B cell (primary cell): ENCODE measurements at regions not wholly inside any gene's neighbourhood (a gene's known extent, or its start where the extent isn't known, plus 50 kb on each side); places are given as distances from the start of the nearest gene placed in this dataset.

Experiments
- ATAC-seq: fragments of 200-7000 bp; cut with Tn5 transposase; one replicate; pipeline ENCODE4 v1.10.0; 2021; ENCODE audit warnings: low read depth, mild to moderate bottlenecking, moderate number of reproducible peaks, moderate library complexity
- CTCF ChIA-PET: fragments of 350-600 bp; sonication (Branson Sonifier 250); formaldehyde crosslinking; loops from one replicate; lab custom pipeline; 2021; ENCODE audit warnings: antibody characterized with exemption, inconsistent platforms; lab: Charles Lee
- POLR2A ChIA-PET: fragments of 350-600 bp; sonication (Branson Sonifier 250); formaldehyde crosslinking; loops from one replicate; lab custom pipeline; 2021; ENCODE audit warnings: antibody characterized with exemption; lab: Charles Lee
- DNase-seq: peaks from one replicate; pipeline ENCODE4 v3.0.0; 2013
- H2AFZ ChIP-seq: 2 replicates; pipeline ENCODE4 v1.6.1; 2012; ENCODE audit warnings: mild to moderate bottlenecking, low read depth, low read length; ENCODE audit not compliant: insufficient read depth, poor library complexity, severe bottlenecking
- H3K27ac ChIP-seq, 2 donors: 1 replicate in 1 of 2; 2 replicates in 1 of 2; pipeline ENCODE4 v1.5.1; 2012 to 2013; ENCODE audit warnings: low read length in 2 of 2, mild to moderate bottlenecking in 2 of 2, moderate library complexity in 1 of 2
- H3K27me3 ChIP-seq, 4 experiments: fragments of 200-600 bp in 1 of 4; sonication (generic) in 1 of 4; replicated peaks in 1 of 4; 1 replicate in 2 of 4; 2 replicates in 2 of 4; pipeline versions ENCODE4 v1.6.1 to v1.7.0; 2013 to 2016; ENCODE audit warnings: low read length in 3 of 4, mild to moderate bottlenecking in 2 of 4, mixed read lengths in 1 of 4, moderate library complexity in 1 of 4; ENCODE audit not compliant: insufficient read depth in 4 of 4, control insufficient read depth in 3 of 4; ENCODE audit errors: control extremely low read depth in 1 of 4
- H3K36me3 ChIP-seq, 2 experiments: replicated peaks in 1 of 2; 1 replicate in 1 of 2; 2 replicates in 1 of 2; pipeline versions ENCODE4 v1.6.1 to v1.7.1; 2013; ENCODE audit warnings: low read length in 1 of 2; ENCODE audit not compliant: insufficient read depth in 2 of 2, control insufficient read depth in 1 of 2; ENCODE audit errors: control extremely low read depth in 1 of 2, extremely low read depth in 1 of 2
- H3K4me1 ChIP-seq, 2 donors: fragments of 200-600 bp in 1 of 2; sonication (generic) in 1 of 2; 1 replicate in 1 of 2; 2 replicates in 1 of 2; pipeline versions ENCODE4 v1.5.1 to v1.6.1; 2013 to 2017; ENCODE audit warnings: low read length in 2 of 2; ENCODE audit not compliant: control insufficient read depth in 2 of 2, insufficient read depth in 2 of 2
- H3K4me2 ChIP-seq: replicated peaks from 2 replicates; pipeline ENCODE3; 2012; ENCODE audit warnings: mild to moderate bottlenecking, low read depth, low read length; ENCODE audit not compliant: poor library complexity, severe bottlenecking
- H3K4me3 ChIP-seq, 5 experiments: fragments of 200-600 bp in 1 of 5; sonication (generic) in 1 of 5; 1 replicate in 3 of 5; 2 replicates in 2 of 5; pipeline versions ENCODE4 v1.5.1 to v1.7.0; 2011 to 2016; ENCODE audit warnings: low read length in 4 of 5, mild to moderate bottlenecking in 4 of 5, low read depth in 2 of 5, control low read depth in 1 of 5, moderate library complexity in 1 of 5; ENCODE audit not compliant: insufficient read depth in 1 of 5; ENCODE audit errors: control extremely low read depth in 1 of 5, extremely low read depth in 1 of 5
- H3K79me2 ChIP-seq: fragments of 200-600 bp; sonication (generic); one replicate; pipeline ENCODE4 v1.6.0; 2016; ENCODE audit warnings: low read length; ENCODE audit not compliant: control insufficient read depth, insufficient read depth
- H3K9ac ChIP-seq: fragments of 200-600 bp; sonication (generic); 2 replicates; pipeline ENCODE4 v1.6.1; 2017; ENCODE audit warnings: mild to moderate bottlenecking, low read length, moderate library complexity
- H3K9me3 ChIP-seq, 3 donors: one replicate each; pipeline versions ENCODE4 v1.6.1 to v1.7.1; 2013; ENCODE audit warnings: low read length in 2 of 3; ENCODE audit not compliant: control insufficient read depth in 2 of 3, insufficient read depth in 1 of 3; ENCODE audit errors: control extremely low read depth in 1 of 3
- H4K20me1 ChIP-seq: 2 replicates; pipeline ENCODE4 v1.6.0; 2012; ENCODE audit warnings: mild to moderate bottlenecking, low read length; ENCODE audit not compliant: insufficient read depth, control insufficient read depth, poor library complexity, severe bottlenecking
- H3K27ac Mint-ChIP-seq: one replicate; pipeline ENCODE4 v1.8.0; 2021; ENCODE audit warnings: mixed read lengths
- H3K27me3 Mint-ChIP-seq: one replicate; pipeline ENCODE4 v1.8.0; 2021; ENCODE audit warnings: mixed read lengths
- H3K4me1 Mint-ChIP-seq: one replicate; pipeline ENCODE4 v1.8.0; 2021; ENCODE audit warnings: mixed read lengths
- H3K4me3 Mint-ChIP-seq: one replicate; pipeline ENCODE4 v1.8.0; 2021; ENCODE audit warnings: mixed read lengths
- H3K9me3 Mint-ChIP-seq: one replicate; pipeline ENCODE4 v1.8.0; 2022; ENCODE audit warnings: mixed read lengths; ENCODE audit not compliant: insufficient read depth
- CTCF ChIP-seq: fragments of 200-600 bp; IDR thresholded peaks from one replicate; pipeline ENCODE4 v1.8.0; 2022; ENCODE audit warnings: antibody characterized with exemption, mild to moderate bottlenecking
- EZH2 ChIP-seq: IDR thresholded peaks from 2 replicates; pipeline ENCODE4 v1.6.1; 2012; ENCODE audit warnings: borderline replicate concordance, low read depth, mild to moderate bottlenecking, moderate library complexity, low read length; ENCODE audit not compliant: insufficient read depth, poor library complexity, severe bottlenecking
- WGBS: methylation state at CpG from one replicate; pipeline ENCODE4 v1.1.5; 2013; ENCODE audit warnings: missing lambda C conversion rate; ENCODE audit not compliant: insufficient coverage; 5-methylcytosine and 5-hydroxymethylcytosine counted together
- intact Hi-C: fragments of 100-400 bp; cut with micrococcal nuclease; formaldehyde crosslinking; loops from one replicate; pipeline ENCODE4 v1.10.0; 2022

DNA sequence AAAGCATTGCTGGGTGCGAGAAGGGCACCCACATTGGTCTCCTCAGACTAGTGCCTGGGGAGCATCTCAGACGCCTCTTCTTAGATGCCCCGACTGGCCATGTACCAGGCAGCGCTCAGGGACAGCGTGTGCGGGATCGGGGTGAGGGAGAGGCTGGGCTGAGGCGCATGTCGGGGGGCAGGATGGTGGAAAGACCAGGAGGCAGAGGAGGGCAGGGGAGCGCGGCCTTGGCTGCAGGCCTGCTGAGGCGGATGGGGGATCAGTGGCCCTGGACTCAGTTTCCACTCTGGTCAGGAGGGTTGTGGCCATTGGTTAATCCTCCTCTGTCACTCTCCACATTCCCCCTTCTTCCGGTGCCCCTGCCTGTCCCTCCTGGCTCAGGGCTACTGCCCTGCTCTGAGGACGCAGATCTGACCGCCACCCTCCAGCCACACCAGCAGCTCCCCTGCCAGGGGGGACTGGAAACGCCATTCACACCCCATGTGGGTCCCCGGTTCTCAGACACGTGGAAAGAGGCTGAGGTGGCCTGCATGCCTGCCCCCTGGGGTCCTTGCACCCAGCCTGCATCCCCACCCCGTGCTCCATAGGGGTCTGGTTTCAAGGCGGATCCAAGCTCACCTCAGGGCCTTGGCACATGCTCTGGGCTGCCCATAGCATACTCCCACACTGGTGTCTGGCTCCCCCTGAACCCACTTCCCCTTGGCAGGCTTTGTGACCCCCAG lies 105.9 kb downstream of the CPZ start:
- ATAC-seq: no peak
- H3K9me3 Mint-ChIP-seq: no peaks in the 10 kb centered on the region
- 90% methylated on average over 17 of the region's 20 CpGs for WGBS
- Histone ChIP-seq H3K4me2 (no peak overlapping the region), H3K27ac (no peak overlapping the region), H3K4me1 (no peaks in the 10 kb centered on the region), H3K9me3 (peaks cover 0 to 33% (median 0%) of the 10 kb centered on the region in 3 donors), H3K27me3 (no peaks in the 10 kb centered on the region), H4K20me1 (no peaks in the 10 kb centered on the region), H3K9ac (no peak overlapping the region), H3K4me3 (no peak overlapping the region), H3K79me2 (no peaks in the 10 kb centered on the region), H3K36me3 (no peaks in the 10 kb centered on the region), H2AFZ (no peak overlapping the region)
- intact Hi-C loops: no loop called here
- no peak overlapping the region for H3K27ac Mint-ChIP-seq
- no peaks in the 10 kb centered on the region for H3K4me1 Mint-ChIP-seq
- CTCF ChIA-PET: no interaction called here
- POLR2A ChIA-PET: no interaction called here
- H3K27me3 Mint-ChIP-seq: peaks cover 7% of the 10 kb centered on the region
- DNase-seq: no peak
- TF ChIP-seq EZH2: no peak
- no peak for TF ChIP-seq CTCF
- no peak overlapping the region for H3K4me3 Mint-ChIP-seq

- intact Hi-C loops: no loop called here
- Histone ChIP-seq H3K4me2 (no peak overlapping the region), H3K9ac (no peak overlapping the region), H3K27ac (no peak overlapping the region), H3K27me3 (no peaks in the 10 kb centered on the region), H3K4me3 (no peak overlapping the region), H3K9me3 (peaks cover 0 to 33% (median 0%) of the 10 kb centered on the region in 3 donors), H3K79me2 (no peaks in the 10 kb centered on the region), H3K36me3 (no peaks in the 10 kb centered on the region), H4K20me1 (no peaks in the 10 kb centered on the region), H2AFZ (no peak overlapping the region), H3K4me1 (no peaks in the 10 kb centered on the region)
- no peak overlapping the region for H3K27ac Mint-ChIP-seq
- TF ChIP-seq EZH2 (no peak), CTCF (no peak)
- ATAC-seq (no peak), DNase-seq (no peak)
- 80% methylated on average over 5 of the region's 7 CpGs for WGBS
- no peak overlapping the region for H3K4me3 Mint-ChIP-seq
- no peaks in the 10 kb centered on the region for H3K4me1 Mint-ChIP-seq
- ChIA-PET POLR2A (no interaction called here), CTCF (no interaction called here)
- H3K27me3 Mint-ChIP-seq: peaks cover 7% of the 10 kb centered on the region
- no peaks in the 10 kb centered on the region for H3K9me3 Mint-ChIP-seq
Measured at GRCh38 chr4:8697826-8698225, 105.3 kb downstream of the CPZ start.
